RWPE2 (cell line): ENCODE measurements at regions not wholly inside any gene's neighbourhood (a gene's known extent, or its start where the extent isn't known, plus 50 kb on each side); places are given as distances from the start of the nearest gene placed in this dataset.

Source experiments
- ATAC-seq: fragments of 200-7000 bp; cut with Tn5 transposase; 3 replicates; pipeline ENCODE4 v1.9.1; 2021; ENCODE audit warnings: low read depth
- DNase-seq: peaks from one replicate; pipeline ENCODE4 v3.0.0-alpha.2; 2020; ENCODE audit warnings: low spot score
- H3K27ac ChIP-seq: fragments of 450-650 bp; 2 replicates; pipeline ENCODE4 v1.5.1; 2017; ENCODE audit warnings: mild to moderate bottlenecking; ENCODE audit not compliant: poor library complexity, severe bottlenecking
- H3K27me3 ChIP-seq: fragments of 250-450 bp; sonication (Bioruptor Pico); 2 replicates; pipeline ENCODE4 v1.5.1; 2021; ENCODE audit warnings: mild to moderate bottlenecking, moderate library complexity; ENCODE audit not compliant: insufficient read depth, poor library complexity, severe bottlenecking
- H3K36me3 ChIP-seq: fragments of 250-450 bp; sonication (Bioruptor Pico); 2 replicates; pipeline ENCODE4 v1.5.1; 2020; ENCODE audit warnings: low read depth, mild to moderate bottlenecking, moderate library complexity
- H3K4me1 ChIP-seq: fragments of 250-450 bp; sonication (Bioruptor Pico); 2 replicates; pipeline ENCODE4 v1.5.1; 2021; ENCODE audit warnings: mild to moderate bottlenecking, moderate library complexity; ENCODE audit not compliant: insufficient read depth, poor library complexity, severe bottlenecking
- H3K4me3 ChIP-seq: fragments of 250-450 bp; sonication (Bioruptor Pico); 2 replicates; pipeline ENCODE4 v1.5.1; 2021; ENCODE audit warnings: mild to moderate bottlenecking, moderate library complexity; ENCODE audit not compliant: severe bottlenecking
- H3K9me3 ChIP-seq: fragments of 250-450 bp; sonication (Bioruptor Pico); 2 replicates; pipeline ENCODE4 v1.5.1; 2021; ENCODE audit warnings: mild to moderate bottlenecking, moderate library complexity; ENCODE audit not compliant: severe bottlenecking
- TF ChIP-seq, protein P1 (sequence below): fragments of 450-650 bp; IDR thresholded peaks from one replicate; pipeline ENCODE4 v1.5.1; 2017; ENCODE audit warnings: mild to moderate bottlenecking, moderate library complexity; ENCODE audit not compliant: poor library complexity, severe bottlenecking

DNA sequence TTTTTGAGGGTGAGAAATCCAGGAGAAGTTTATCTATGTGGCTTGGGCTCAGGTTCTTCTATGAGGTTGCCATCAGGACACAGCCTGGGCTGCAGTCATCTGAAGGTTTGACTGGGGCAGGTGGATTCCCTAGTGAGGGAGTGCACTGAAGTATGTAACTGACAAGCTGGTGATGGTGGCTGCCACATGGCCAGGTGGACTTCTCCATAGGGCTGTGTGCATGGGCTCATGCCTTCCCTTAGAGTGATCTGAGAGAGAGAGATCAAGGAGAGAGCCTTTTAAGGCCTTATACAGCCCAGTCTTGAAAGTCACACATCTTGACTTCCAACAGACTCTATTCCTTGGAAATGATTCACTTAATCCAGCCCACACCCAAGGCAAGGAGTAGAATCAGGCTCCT lies 266.6 kb upstream of the PITRM1 start:
- Histone ChIP-seq H3K4me3 (no peak overlapping the region), H3K36me3 (no peaks in the 10 kb centered on the region), H3K4me1 (no peaks in the 10 kb centered on the region), H3K27me3 (no peaks in the 10 kb centered on the region), H3K9me3 (no peaks in the 10 kb centered on the region), H3K27ac (no peak overlapping the region)
- no peak for DNase-seq
- no peak for ATAC-seq
- TF ChIP-seq, protein P1, sequence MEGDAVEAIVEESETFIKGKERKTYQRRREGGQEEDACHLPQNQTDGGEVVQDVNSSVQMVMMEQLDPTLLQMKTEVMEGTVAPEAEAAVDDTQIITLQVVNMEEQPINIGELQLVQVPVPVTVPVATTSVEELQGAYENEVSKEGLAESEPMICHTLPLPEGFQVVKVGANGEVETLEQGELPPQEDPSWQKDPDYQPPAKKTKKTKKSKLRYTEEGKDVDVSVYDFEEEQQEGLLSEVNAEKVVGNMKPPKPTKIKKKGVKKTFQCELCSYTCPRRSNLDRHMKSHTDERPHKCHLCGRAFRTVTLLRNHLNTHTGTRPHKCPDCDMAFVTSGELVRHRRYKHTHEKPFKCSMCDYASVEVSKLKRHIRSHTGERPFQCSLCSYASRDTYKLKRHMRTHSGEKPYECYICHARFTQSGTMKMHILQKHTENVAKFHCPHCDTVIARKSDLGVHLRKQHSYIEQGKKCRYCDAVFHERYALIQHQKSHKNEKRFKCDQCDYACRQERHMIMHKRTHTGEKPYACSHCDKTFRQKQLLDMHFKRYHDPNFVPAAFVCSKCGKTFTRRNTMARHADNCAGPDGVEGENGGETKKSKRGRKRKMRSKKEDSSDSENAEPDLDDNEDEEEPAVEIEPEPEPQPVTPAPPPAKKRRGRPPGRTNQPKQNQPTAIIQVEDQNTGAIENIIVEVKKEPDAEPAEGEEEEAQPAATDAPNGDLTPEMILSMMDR = no peak

DNA sequence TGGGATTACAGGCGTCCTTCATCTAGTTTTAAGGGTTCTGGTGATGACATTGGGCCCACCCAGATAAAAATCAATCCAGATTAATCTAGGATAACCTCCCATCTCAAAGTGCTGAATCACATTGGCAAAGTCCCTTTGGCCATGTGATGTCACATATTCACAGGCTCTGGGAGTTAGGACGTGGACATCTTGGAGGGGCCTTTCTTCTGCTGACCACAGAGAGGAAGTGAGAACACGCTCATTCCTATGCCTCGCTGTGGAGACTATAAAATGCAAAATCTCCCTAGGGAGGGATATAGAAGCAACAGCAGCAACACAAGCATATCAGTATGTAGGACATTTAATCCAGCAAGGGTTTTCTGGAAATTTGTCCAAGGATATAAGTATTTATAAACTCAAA lies 266.0 kb upstream of the PITRM1 start:
- TF ChIP-seq, protein P1 = no peak
- Histone ChIP-seq H3K27me3 (no peaks in the 10 kb centered on the region), H3K36me3 (no peaks in the 10 kb centered on the region), H3K4me1 (no peaks in the 10 kb centered on the region), H3K27ac (no peak overlapping the region), H3K9me3 (no peaks in the 10 kb centered on the region), H3K4me3 (no peak overlapping the region)
- no peak for DNase-seq
- ATAC-seq = no peak

DNA sequence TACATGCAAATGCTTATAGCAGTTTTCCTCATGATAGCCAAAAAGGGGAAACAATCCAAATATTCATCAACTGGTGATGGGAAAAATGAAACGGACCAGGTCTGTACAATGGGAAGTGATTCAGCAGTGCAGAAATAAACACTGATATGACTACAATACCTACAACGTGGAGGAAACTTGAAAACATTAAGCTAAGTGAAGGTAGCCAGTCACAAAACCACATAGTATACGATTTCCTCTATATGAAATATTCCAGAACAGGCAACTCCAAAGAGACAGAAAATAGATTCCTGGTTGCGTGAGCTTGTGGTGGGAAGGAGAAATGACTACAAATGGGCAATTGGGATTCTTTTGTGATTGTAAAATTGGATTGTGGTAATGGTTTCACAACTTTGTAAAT lies 263.1 kb upstream of the PITRM1 start:
- DNase-seq (no peak), ATAC-seq (no peak)
- no peaks in the 10 kb centered on the region for H3K36me3 ChIP-seq
- no peak overlapping the region for H3K27ac ChIP-seq
- H3K4me3 ChIP-seq = no peak overlapping the region
- no peaks in the 10 kb centered on the region for H3K4me1 ChIP-seq
- H3K27me3 ChIP-seq = no peaks in the 10 kb centered on the region
- TF ChIP-seq, protein P1 = no peak
- no peaks in the 10 kb centered on the region for H3K9me3 ChIP-seq

DNA sequence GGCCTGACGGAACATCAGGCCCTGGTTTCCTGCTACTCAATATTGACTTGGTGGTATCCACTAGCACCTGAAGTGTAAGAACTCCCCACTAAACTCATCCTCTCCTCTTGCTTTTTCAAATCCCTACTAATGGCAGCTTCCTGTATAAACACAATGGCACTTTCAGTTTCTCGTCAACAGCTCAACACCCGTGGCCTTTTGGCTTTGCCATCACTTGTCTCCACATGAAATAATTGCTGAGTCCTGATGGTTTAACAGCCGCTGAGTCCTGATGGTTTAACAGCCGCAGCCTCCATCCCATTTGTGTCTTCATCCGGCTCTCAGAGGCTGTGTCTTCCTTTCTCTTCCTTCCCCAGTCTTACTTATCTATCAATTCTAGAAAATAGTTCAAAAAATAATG lies 261.4 kb upstream of the PITRM1 start:
- TF ChIP-seq, protein P1 = no peak

DNA sequence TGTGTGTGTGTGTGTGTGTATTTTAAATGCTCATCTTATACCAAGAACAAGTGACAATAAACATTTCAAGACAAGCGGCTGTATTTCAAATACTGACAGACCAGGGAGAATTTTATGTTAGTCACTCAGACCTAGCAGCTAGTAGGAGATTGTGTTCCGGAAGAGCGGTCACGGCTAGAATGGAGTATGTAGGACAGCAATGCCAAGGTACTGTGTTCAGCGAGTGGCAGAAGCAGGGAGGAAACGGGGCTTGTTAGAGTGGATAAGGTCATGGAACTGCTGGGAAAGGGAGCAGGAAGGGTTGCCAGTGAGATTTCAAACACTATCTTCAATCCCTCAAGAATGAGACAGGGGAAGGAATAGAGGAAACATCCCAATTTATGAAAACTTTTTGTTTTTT lies 260.5 kb upstream of the PITRM1 start:
- TF ChIP-seq, protein P1 = no peak
- no peaks in the 10 kb centered on the region for H3K4me1 ChIP-seq
- H3K36me3 ChIP-seq = no peaks in the 10 kb centered on the region
- H3K4me3 ChIP-seq = no peak overlapping the region
- ATAC-seq (no peak), DNase-seq (no peak)
- no peaks in the 10 kb centered on the region for H3K27me3 ChIP-seq
- H3K27ac ChIP-seq = no peak overlapping the region
- H3K9me3 ChIP-seq = no peaks in the 10 kb centered on the region

More for the DNA sequence above, 261.4 kb upstream of the PITRM1 start:
- Histone ChIP-seq H3K27me3 (no peaks in the 10 kb centered on the region), H3K36me3 (no peaks in the 10 kb centered on the region), H3K4me1 (no peaks in the 10 kb centered on the region), H3K27ac (no peak overlapping the region), H3K4me3 (no peak overlapping the region), H3K9me3 (no peaks in the 10 kb centered on the region)
- no peak for DNase-seq
- ATAC-seq = no peak
